IMR-90 (cell line): ENCODE measurements at regions not wholly inside any gene's neighbourhood (a gene's known extent, or its start where the extent isn't known, plus 50 kb on each side); places are given as distances from the start of the nearest gene placed in this dataset.

Experiments used
- BHLHE40 ChIP-seq: fragments of 150-350 bp; IDR thresholded peaks from 2 replicates; pipeline ENCODE4 v1.6.1; 2016; ENCODE audit warnings: mild to moderate bottlenecking, low read depth, low read length
- CEBPB ChIP-seq: IDR thresholded peaks from 2 replicates; pipeline ENCODE4 v1.6.1; 2012; ENCODE audit warnings: low read depth, low read length, improper control_type of control experiment
- CTCF ChIP-seq: conservative IDR thresholded peaks from 2 replicates; pipeline ENCODE4 v1.5.1; 2012; ENCODE audit warnings: mild to moderate bottlenecking, low read depth, low read length, improper control_type of control experiment
- ELK1 ChIP-seq: fragments of 150-350 bp; IDR thresholded peaks from 2 replicates; pipeline ENCODE4 v1.6.1; 2016; ENCODE audit warnings: low read depth, mild to moderate bottlenecking, low read length, moderate library complexity, borderline replicate concordance
- NFE2L2 ChIP-seq: fragments of 150-350 bp; IDR thresholded peaks from 2 replicates; pipeline ENCODE4 v1.6.1; 2016; ENCODE audit warnings: low read depth, mild to moderate bottlenecking, low read length
- POLR2A ChIP-seq: IDR thresholded peaks from 2 replicates; pipeline ENCODE4 v1.6.1; 2012; ENCODE audit warnings: mild to moderate bottlenecking, low read depth, low read length
- RAD21 ChIP-seq: IDR thresholded peaks from 2 replicates; pipeline ENCODE4 v1.6.1; 2012; ENCODE audit warnings: low read length, improper control_type of control experiment
- RCOR1 ChIP-seq: IDR thresholded peaks from 2 replicates; pipeline ENCODE4 v1.6.1; 2012; ENCODE audit warnings: mild to moderate bottlenecking, low read length, improper control_type of control experiment; ENCODE audit not compliant: insufficient replicate concordance
- RFX5 ChIP-seq: IDR thresholded peaks from 2 replicates; pipeline ENCODE4 v1.8.0; 2012; ENCODE audit warnings: low read depth, mild to moderate bottlenecking, low read length, moderate library complexity

GRCh38 chr6:80467408-80467807 lies 360.9 kb downstream of the BCKDHB start:
- no peak for TF ChIP-seq CTCF
- TF ChIP-seq POLR2A = no peak
- TF ChIP-seq ELK1 = no peak
- no peak for TF ChIP-seq RAD21
- no peak for TF ChIP-seq RFX5
- TF ChIP-seq NFE2L2 = no peak
- no peak for TF ChIP-seq BHLHE40
- no peak for TF ChIP-seq CEBPB
- TF ChIP-seq RCOR1 = no peak
